NCI-H146 treated with DMSO at 0.1 percent for 48 hours (cell line): ENCODE measurements at regions not wholly inside any gene's neighbourhood (a gene's known extent, or its start where the extent isn't known, plus 50 kb on each side); places are given as distances from the start of the nearest gene placed in this dataset.
A peak's percentile ranks its signal among the peaks of the same experiment; 100 is the strongest.

Experiments used
- DNase-seq: peaks from one replicate; lab custom pipeline; 2025; ENCODE audit not compliant: unreplicated experiment; lab: John Stamatoyannopoulos, UW

DNA sequence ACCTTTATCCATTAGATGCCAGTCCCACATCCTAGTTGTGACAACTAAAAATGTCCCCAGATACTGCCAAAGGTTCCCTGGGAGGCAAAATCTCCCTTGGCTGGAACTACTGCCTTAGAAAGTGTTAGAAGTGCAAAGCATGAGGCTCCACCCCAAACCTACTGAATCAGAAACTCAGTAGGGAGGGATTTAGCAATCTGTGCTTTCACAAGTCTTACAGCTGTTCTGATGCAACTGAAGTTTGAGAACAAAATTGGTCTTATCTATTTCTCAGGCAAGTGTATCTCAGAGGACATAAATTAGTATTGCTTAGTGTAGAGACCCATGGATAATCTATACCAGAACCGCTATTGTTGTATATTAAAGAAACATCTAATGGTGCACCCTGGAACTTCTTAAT, 70.2 kb downstream of the CLDN1 start:
- no peak for DNase-seq

DNA sequence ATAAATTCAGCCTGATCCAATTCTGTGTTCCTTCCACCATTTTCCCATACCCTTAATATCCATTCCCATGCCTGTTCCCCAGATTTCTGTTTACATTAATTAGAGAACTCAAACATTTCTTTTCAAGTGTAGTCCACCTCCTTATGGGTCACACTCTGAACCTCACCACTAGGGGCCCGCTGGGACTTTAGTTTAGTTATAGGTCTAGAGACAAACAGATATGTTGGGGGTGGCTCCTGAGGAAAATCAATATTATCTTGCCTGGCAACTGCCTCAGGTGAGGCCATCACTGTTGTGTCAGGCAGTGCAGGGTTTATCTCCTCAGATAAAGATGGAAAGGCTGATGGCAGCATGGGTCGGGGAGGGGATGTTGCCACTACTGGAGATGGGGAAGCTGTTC, 72.8 kb downstream of the CLDN1 start:
- DNase-seq: no peak

DNA sequence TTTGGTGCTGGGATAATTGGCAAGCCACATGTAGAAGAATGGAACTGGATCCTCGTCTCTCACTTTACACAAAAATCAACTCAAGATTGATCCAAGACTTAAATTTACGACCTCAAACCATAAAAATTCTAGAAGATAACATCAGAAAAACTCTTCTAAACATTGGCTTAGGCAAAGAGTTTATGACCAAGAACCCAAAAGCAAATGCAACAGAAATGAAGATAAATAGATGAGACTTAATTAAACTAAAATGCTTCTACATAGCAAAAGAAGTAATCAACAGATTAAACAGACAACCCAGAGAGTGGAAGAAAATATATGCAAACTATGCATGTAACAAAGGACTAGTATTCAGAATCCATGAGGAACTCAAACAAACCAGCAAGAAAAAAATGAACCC, 80.1 kb downstream of the CLDN1 start:
- no peak for DNase-seq

DNA sequence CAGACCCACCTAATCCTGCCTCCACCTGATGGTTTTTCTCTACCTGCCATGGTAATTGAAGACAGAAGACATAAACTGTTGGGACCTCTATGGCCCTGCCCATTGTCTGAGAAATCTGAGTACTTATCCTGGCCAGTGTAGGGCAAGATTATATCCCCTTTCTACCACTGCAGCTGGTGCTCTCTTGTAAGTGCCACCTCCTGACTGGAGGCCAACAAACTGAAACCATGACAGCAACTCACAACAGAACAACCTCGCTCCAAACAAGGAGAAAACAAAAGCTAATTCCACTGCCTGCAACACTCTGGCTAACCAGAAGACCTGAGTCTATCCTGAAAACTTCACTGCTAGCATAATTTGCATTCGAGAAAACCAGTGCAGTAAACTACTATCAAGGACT, 82.9 kb downstream of the CLDN1 start:
- no peak for DNase-seq

DNA sequence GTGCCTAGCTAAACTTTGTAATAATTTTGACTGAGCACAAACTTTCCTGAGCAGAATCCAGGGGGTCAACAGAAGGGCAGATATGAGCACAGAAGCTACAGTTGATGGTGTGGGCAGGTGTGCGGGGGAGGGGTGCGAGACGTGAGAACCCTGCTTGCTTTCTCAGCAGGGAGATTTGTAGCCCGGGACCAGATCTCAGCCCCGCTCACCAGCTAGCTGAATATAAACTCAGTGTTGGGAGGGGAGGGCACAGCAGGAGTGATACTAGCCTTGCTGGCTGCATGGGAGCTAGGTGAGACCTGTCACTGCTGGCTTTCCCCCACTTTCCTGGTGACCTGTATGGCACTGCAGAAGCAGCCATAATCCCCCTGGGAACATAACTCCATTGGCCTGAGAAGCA, 83.4 kb downstream of the CLDN1 start:
- DNase-seq: no peak

DNA sequence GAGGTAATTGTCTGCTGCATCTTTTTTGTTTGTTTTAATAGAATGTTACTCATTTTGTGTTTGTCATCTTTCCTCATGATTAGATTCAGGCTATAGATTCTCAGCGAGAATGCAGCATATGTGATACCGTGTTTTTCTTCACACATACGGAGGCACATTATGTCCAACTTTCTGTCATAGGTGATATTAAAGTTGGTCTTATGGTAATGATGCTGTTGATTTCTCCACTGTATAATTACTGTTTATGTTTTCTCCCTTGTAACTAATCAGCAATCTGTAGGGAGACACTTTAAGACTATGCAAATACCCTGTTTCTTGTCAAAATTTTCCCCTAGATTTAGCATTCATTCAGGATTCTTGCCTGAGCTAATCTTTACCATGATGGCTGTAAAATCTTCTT, 87.6 kb downstream of the CLDN1 start:
- no peak for DNase-seq

DNA sequence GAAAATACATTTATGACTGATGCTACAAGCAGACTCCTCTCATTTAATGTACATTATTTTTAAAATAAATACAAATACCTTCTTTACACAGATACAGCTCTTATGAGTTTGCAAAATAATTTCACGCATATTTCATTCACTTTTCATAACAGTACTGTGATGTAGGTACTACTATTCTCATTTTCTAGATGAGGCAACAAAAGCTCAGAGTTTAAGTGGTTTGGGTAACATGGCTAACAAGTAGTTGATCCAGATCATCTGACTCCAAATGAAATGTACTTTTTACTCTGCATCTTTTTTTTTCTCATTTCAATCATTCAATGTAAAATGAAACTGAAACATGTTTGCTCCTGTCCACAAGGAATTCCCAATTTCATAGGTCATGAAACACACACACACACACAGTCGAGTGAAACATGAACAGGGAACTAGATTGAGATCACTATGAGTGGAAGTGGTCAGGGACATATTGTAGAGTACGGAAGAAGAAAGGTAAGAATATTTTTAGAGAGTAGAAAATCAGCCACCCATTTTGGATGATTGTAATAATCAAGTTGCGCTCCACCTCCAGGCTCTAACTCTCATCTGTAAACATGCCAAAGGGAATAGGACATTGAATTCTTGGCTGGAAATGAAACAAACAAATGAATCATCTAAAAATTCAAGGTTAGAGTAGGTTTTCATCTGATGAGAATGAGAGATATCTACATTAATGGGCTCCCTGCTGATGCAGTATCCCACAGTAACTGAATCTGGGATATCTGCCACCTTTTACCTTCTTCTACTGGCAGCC, 92.4 kb downstream of the CLDN1 start:
- no peak for DNase-seq

DNA sequence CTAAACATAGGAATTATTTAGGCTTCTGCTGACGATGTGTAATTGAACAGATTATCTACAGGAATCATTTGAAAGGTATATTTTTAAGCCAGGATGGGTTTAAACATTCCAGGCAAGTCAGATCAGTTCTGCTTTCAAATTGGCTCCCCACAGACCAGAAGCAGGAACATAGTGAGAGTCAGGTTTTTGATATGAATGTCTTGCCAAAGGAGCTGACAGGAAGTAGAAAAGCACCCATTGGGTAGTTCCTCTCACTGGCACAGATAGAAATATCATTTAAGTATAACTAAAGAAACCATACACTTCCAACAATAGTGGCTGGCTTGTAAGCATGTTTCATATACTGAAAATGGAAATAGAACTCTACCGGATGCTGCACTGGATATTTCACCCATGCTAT, 95.2 kb downstream of the CLDN1 start:
- DNase-seq: no peak

DNA sequence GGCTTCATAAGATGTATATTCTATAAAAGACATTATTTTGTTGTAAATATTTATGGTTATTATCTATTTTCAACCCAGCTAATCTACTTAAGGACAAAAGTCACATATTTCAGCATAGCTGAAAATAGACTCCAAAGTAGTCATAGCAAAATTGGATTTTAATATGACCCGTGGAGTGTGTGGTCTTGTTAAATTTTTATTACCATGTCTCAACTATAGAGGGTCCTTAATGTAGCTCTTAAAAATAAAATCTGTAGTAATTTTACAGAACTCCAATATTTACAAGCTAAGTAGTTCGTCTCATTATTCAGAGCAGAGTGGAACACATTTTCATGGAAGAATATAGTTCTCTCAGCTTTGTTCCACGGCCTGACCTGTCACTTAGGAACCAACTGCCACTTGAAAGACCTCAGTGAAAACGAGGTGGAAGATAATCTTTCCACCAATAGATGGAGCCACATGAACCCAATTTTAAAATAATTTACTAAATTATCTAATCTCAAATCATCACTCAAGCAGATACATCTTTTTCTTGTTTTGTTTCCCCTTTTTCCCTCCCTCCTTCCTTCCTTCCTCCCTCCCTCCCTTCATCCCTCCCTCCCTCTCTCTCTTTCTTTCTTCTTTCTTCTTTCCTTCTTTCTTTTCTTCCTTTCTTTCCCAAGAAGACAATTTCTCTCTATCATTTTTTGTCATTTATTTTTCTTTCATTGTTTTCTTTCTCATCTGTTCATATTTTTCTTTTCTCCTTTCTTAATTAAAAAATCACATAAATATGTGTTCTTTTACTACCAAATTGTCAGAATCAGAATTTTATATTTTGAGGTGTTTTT, 97.2 kb downstream of the CLDN1 start:
- peak; percentile 85 for DNase-seq

DNA sequence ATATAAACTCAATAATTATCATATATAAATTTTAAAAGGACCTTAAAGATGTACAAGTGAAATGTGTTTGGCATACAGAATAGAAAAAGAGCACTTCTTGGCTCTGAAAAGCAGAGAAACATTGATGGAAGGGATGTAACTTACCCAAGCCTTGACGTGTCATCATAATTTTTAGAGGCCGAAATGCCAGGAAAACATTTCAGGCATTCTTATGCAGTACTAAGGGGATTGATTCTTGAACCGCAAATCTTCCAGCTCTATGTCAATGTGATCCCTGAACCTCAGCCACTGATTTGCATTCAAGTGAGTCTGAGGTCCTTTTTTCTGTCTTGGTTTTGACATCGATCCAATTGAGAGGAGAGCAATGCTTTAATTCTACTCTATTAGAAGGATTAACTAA, 97.8 kb downstream of the CLDN1 start:
- DNase-seq: no peak

DNA sequence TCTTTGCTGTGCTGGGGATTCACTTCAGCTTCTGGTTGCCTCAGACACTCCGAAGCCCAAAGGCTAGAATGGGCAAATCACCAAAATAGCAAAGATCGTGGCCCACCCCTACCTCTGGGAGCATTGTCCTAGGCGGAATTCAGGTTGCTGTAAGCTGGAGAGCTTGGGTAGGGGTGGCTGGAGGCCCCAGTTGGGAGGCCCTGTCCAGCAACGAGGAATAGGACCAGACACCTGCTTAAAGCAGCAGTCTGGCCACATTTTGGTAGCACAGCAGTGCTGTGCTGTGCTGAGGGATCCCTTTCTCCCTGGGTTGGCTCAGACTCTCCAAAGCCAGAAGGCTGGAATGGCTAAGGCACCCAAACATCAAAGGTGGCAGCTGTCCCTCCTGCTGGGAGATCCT, 99.3 kb downstream of the CLDN1 start:
- no peak for DNase-seq

DNA sequence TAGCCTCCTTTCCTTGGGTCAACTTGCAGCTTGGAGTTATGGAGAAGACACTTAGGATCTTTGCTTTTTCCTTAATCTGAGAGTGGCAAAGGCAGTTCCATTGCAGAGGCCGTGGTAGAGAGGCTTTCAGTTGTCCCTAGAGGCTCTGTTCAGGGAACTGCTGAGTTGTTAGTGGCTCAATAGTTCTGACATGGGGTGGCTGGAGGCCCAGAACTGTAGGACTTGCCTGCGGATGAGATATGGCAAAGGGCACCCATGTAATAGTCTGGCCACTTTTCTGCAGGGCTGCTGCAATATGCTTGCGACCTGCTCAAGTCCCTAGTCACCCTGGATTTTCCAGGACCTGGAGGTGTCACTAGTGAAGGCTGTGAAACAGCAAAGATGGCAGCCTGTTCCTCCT, 99.9 kb downstream of the CLDN1 start:
- DNase-seq: no peak

DNA sequence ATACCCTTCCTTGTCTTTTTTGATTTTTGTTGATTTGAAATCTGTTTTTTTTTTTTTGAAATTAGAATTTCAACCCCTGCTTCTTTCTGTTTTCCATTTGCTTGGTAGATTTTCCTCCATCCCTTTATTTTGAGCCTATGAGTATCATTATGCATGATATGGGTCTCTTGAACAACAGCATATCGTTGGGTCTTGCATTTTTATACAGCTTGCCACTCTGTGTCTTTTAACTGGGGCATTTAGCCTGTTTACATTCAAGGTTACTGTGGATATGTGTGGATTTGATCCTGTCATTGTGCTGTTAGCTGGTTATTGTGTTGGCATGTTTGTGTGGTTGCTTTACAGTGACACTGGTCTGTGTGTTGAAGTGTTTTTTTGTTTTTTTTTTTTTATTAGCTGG, 99.7 kb upstream of the P3H2 start:
- DNase-seq: no peak

DNA sequence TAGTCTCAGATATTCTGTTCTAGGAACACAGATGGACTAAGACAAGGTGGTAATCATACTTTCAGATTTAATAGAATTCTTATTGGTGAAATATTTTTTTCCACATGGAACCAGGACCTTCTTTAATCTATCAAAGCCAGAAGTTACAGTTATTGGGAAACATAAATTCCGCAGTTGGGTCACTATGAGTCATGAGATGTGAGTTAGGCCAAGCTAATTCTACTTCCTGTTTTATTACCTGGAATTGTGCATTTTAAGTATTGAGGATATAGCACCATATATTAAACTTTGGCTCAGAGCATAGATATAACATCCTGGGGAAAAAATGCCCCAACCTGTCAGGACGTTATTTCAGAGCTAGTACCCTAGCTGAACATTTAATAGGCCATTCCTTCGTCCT, 96.4 kb upstream of the P3H2 start:
- DNase-seq: no peak

DNA sequence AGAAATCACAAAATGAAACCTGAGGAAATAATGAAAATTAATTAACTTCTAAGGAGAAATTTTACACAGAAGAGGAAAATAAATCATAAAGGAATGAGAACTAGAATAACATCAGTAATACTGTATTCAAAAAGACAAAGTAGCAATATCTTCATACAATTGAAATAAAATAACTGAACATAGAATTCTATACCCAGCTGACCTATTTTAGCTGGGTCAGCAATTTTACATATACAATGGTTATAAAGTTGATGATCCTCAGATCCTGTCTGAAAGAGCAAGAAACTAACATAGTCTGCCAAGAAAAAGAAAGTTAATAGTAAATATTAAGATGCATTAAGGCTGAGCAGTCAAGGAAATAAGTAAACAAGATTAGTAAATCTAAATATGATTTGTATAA, 93.0 kb upstream of the P3H2 start:
- DNase-seq: no peak

DNA sequence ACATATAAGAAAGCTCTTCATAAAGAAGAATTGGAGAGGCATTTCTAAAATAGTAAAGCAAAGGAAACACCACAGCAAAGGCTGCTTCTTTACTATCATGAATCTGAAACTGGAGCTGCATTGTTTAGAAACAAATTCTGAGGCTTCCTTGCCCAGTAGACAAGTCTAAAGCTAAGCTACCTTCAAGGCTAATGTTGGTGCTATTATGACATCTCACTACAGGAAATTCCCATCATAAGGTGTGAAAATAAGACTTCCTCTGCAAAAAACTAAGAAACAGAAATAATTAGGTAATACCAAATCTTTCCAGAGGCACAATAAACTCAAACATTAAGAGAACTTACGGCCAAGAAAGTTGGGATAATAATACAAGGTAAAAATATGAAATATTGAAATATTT, 89.9 kb upstream of the P3H2 start:
- DNase-seq: no peak

DNA sequence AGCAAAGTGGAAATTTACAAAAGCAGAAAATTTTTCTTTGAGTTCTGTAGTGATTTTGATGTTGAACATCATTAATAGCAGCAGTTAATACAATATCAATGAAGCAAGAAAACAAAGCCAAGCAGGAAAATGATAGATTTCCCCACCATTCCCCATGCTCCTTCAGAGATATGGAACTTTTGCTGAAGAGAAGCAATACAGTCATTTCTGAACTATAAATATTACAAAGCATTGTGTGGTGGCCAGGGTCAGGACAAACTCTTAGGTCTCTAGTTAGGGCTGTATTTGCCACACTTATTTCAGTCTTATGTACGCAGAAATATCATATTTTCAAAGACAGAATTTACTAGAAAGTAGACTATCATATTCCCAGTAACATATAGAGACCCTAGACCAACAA, 88.8 kb upstream of the P3H2 start:
- DNase-seq: no peak

DNA sequence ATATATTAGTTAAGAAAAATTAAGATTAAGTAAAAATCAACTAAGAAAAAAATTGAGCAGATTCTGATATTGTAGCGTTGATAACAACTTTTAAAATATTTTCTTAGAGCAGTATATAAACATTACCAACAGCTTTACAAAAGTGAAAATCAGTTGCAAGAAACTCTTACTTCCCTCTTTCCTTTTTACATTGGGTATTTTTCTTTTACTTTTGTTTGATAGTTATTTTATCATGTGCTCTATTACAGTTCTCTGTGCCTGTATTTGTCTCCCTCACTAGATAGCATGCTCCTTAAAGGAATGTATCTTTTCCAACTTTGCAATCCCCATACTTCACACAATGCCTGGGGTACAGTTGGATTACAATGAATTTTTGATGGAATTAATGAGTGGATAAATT, 87.5 kb upstream of the P3H2 start:
- DNase-seq: no peak

DNA sequence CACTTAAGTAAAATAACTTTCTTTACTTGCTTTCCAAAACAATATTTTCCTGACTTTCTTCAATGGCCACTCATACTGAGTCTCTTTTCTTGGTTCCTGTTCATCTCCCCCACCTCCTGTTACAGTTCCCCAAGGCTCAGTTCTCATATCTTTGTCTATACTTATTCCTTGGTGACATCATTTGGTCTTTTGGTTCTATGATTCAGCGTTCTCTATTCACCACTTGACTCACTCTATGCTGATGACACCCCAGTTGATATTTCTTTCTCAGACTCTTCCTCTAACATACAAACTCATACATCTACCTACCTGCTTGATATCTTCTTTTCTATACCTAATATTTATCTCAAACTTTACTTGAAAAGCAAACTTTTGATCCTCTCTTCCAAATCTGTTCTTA, 85.0 kb upstream of the P3H2 start:
- DNase-seq: no peak

DNA sequence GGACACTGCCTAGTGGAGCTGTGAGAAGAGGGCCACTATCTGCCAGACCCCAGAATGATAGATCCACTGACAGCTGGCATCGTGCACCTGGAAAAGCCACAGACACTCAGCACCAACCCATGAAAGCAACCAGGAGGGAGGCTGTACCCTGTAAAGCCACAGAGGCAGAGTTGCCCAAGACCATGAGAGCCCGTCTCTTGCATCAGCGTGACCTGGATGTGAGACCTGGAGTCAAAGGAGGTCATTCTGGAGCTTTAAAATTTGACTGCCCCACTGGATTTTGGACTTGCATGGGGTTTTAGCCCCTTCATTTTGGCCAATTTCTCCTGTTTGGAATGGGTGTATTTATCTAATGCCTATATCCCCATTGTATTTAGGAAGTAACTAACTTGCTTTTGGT, 83.5 kb upstream of the P3H2 start:
- DNase-seq: no peak

DNA sequence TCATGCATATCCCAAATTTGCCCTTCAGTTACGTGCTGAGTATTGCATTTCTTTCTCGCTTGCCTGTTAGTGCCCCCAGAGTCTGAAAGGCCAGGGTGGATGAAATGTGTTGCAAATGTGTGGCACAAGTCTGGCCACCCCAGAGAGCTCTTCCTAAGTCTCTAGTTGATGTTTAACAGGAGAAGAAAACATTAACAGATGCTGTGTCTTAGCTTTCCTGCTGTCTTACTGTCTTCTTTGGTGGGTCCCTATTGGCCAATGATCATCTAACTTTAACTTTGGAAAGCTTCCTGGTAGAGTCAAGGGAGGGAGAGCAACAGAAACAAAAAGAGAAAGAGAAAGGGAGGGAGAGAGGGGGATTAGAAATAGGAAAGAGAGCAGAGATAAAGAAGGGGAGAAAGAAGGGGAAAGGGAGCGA, 76.7 kb upstream of the P3H2 start:
- DNase-seq: no peak

DNA sequence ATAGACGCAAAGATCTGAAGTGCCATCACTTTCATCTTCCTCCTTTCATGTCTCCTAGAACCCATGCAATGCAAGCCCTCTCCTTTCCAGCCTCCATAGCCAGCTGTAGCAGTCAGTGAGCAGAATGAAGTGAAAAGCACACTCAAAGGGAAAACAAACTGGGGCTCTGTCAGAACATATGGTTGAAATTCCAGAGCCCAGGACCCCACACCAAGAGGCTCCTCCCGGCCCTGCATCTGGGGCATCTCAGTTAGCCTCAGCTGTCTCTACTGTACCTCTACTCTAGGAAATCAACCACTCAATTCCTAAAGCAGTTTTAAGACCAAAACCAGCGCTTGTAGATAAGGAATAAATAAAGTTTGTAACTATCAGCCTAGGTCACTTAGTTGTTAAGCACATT, 73.8 kb upstream of the P3H2 start:
- DNase-seq: no peak

DNA sequence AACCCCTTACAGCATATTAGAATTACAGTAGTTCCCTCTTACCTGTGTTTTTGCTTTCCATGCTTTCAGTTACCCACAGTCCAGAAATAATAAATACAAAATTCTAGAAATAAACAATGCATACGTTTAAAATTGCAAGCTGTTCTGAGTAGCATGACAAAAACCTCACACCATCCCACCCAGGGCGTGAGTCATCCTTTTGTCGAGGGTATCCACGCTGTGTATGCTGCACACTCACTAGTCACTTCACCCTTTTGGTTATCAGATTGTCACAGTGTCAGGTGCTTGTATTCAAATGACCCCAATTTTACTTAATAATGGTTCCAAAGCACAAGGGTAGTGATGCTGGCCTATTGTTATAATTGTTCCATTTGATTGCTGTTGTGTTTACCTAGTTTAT, 72.5 kb upstream of the P3H2 start:
- no peak for DNase-seq
